Loucy (cell line): ENCODE measurements at regions not wholly inside any gene's neighbourhood (a gene's known extent, or its start where the extent isn't known, plus 50 kb on each side); places are given as distances from the start of the nearest gene placed in this dataset.

ENCODE experiments used
- H2AFZ ChIP-seq: fragments of 200-600 bp; sonication (generic); 2 replicates; pipeline ENCODE4 v1.6.0; 2016; ENCODE audit warnings: antibody characterized with exemption, mild to moderate bottlenecking, low read length, moderate library complexity
- H3F3A ChIP-seq: fragments of 200-600 bp; 2 replicates; pipeline ENCODE4 v1.6.0; 2016; ENCODE audit warnings: antibody characterized with exemption, low read depth, mild to moderate bottlenecking
- H3K27me3 ChIP-seq: fragments of 200-600 bp; sonication (generic); 2 replicates; pipeline ENCODE4 v1.6.1; 2014; ENCODE audit warnings: low read length, mild to moderate bottlenecking; ENCODE audit not compliant: insufficient read depth, poor library complexity, severe bottlenecking
- H3K36me3 ChIP-seq: fragments of 200-600 bp; sonication (generic); 2 replicates; pipeline ENCODE4 v1.6.1; 2016; ENCODE audit warnings: low read length; ENCODE audit not compliant: insufficient read depth
- H3K4me1 ChIP-seq: fragments of 200-600 bp; sonication (generic); 2 replicates; pipeline ENCODE4 v1.5.1; 2014; ENCODE audit warnings: low read length, mild to moderate bottlenecking; ENCODE audit not compliant: insufficient read depth, poor library complexity, severe bottlenecking
- H3K4me2 ChIP-seq: fragments of 200-600 bp; sonication (generic); 2 replicates; pipeline ENCODE4 v1.6.0; 2014; ENCODE audit warnings: antibody characterized with exemption, low read length, low read depth, mild to moderate bottlenecking; ENCODE audit not compliant: poor library complexity, severe bottlenecking
- H3K4me3 ChIP-seq: fragments of 200-600 bp; sonication (generic); 2 replicates; pipeline ENCODE4 v1.5.1; 2014; ENCODE audit warnings: low read length, mild to moderate bottlenecking, mixed read lengths; ENCODE audit not compliant: poor library complexity, severe bottlenecking
- H3K79me2 ChIP-seq: fragments of 200-600 bp; sonication (generic); 2 replicates; pipeline ENCODE4 v1.6.1; 2014; ENCODE audit warnings: low read length; ENCODE audit not compliant: insufficient read depth
- H3K9ac ChIP-seq: fragments of 200-600 bp; sonication (generic); 2 replicates; pipeline ENCODE4 v1.6.0; 2014; ENCODE audit warnings: mild to moderate bottlenecking, low read depth, low read length, moderate library complexity; ENCODE audit not compliant: poor library complexity, severe bottlenecking
- H3K9me2 ChIP-seq: fragments of 200-600 bp; sonication (generic); replicated peaks from 2 replicates; pipeline ENCODE4 v1.6.1; 2016; ENCODE audit warnings: low read depth, low read length, mixed read lengths
- H3K9me3 ChIP-seq: fragments of 200-600 bp; sonication (generic); 2 replicates; pipeline ENCODE4 v1.6.1; 2014; ENCODE audit warnings: mild to moderate bottlenecking, antibody characterized with exemption, low read length, low read depth; ENCODE audit not compliant: insufficient read depth
- H4K20me1 ChIP-seq: fragments of 200-600 bp; sonication (generic); 2 replicates; pipeline ENCODE4 v1.6.0; 2014; ENCODE audit warnings: antibody characterized with exemption, low read length, mild to moderate bottlenecking; ENCODE audit not compliant: insufficient read depth, poor library complexity, severe bottlenecking
- CTCF ChIP-seq: fragments of 200-600 bp; sonication (generic); conservative IDR thresholded peaks from 2 replicates; pipeline ENCODE4 v1.5.1; 2014; ENCODE audit warnings: mild to moderate bottlenecking, antibody characterized with exemption, low read length
- EZH2phosphoT487 ChIP-seq: fragments of 200-600 bp; IDR thresholded peaks from 2 replicates; pipeline ENCODE4 v1.6.1; 2018; ENCODE audit warnings: antibody characterized with exemption, mild to moderate bottlenecking, moderate library complexity, borderline replicate concordance

- Histone ChIP-seq H4K20me1 (no peaks in the 10 kb centered on the region), H3K9me3 (no peaks in the 10 kb centered on the region), H3K9me2 (no peaks in the 10 kb centered on the region), H3F3A (no peaks in the 10 kb centered on the region), H3K4me1 (no peaks in the 10 kb centered on the region), H3K4me3 (no peak overlapping the region), H3K4me2 (no peak overlapping the region), H3K79me2 (no peaks in the 10 kb centered on the region), H3K36me3 (no peaks in the 10 kb centered on the region), H2AFZ (no peak overlapping the region), H3K27me3 (no peaks in the 10 kb centered on the region), H3K9ac (no peak overlapping the region)
- no peak for TF ChIP-seq CTCF
- no peak for TF ChIP-seq EZH2phosphoT487
Observed at GRCh38 chr5:168056499-168057182, 234.8 kb upstream of the WWC1 start.

- H3K9me3 ChIP-seq: no peaks in the 10 kb centered on the region
- H3K36me3 ChIP-seq: no peaks in the 10 kb centered on the region
- no peak overlapping the region for H3K4me3 ChIP-seq
- no peaks in the 10 kb centered on the region for H3K79me2 ChIP-seq
- no peak overlapping the region for H3K4me2 ChIP-seq
- no peaks in the 10 kb centered on the region for H3K27me3 ChIP-seq
- no peaks in the 10 kb centered on the region for H3K9me2 ChIP-seq
- no peak overlapping the region for H2AFZ ChIP-seq
- H3K9ac ChIP-seq: no peak overlapping the region
- no peaks in the 10 kb centered on the region for H4K20me1 ChIP-seq
- no peaks in the 10 kb centered on the region for H3K4me1 ChIP-seq
- no peaks in the 10 kb centered on the region for H3F3A ChIP-seq
- no peak for TF ChIP-seq CTCF
- no peak for TF ChIP-seq EZH2phosphoT487
Observed at GRCh38 chr5:168057905-168058304, 233.5 kb upstream of the WWC1 start.

- no peaks in the 10 kb centered on the region for H3K27me3 ChIP-seq
- TF ChIP-seq EZH2phosphoT487: no peak
- TF ChIP-seq CTCF: no peak
- H3K9me2 ChIP-seq: no peaks in the 10 kb centered on the region
- no peaks in the 10 kb centered on the region for H3K4me1 ChIP-seq
- no peaks in the 10 kb centered on the region for H3K79me2 ChIP-seq
- no peaks in the 10 kb centered on the region for H3K9me3 ChIP-seq
- H3K36me3 ChIP-seq: no peaks in the 10 kb centered on the region
- no peaks in the 10 kb centered on the region for H3F3A ChIP-seq
- H3K9ac ChIP-seq: no peak overlapping the region
- no peak overlapping the region for H2AFZ ChIP-seq
- H4K20me1 ChIP-seq: no peaks in the 10 kb centered on the region
- H3K4me3 ChIP-seq: no peak overlapping the region
- H3K4me2 ChIP-seq: no peak overlapping the region
Observed at GRCh38 chr5:168059131-168059530, 232.3 kb upstream of the WWC1 start.
